Esophagus mucosa (tissue), 1 donor: ENCODE measurements at regions not wholly inside any gene's neighbourhood (a gene's known extent, or its start where the extent isn't known, plus 50 kb on each side); places are given as distances from the start of the nearest gene placed in this dataset.

Experiments used
- ATAC-seq: fragments of 200-7000 bp; cut with Tn5 transposase; one replicate; pipeline ENCODE4 v1.9.1; 2020
- donor health status: DM: yes; HTN: yes; CAD: no.

DNA sequence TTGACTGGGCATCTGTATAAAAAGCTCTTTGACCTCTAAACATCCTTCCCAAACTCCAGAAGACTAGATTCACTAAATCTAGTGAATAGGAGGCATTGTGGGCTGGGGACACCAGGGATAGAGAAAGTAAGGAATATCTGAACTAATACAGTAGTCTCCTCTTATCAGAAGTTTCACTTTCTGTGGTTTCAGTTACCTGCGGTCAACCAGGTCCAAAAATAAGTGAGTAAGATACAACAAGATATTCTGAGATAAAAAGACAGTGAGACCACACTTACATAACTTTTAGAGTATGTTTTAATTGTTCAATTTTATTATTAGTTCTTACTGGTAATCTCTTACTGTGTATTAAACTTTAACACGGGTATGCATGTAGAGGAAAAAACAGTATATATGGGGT, 376.5 kb downstream of the HNRNPD start:
- ATAC-seq = no peak

- ATAC-seq = no peak
Observed at GRCh38 chr4:81990898-81991297, 382.9 kb downstream of the HNRNPD start.

DNA sequence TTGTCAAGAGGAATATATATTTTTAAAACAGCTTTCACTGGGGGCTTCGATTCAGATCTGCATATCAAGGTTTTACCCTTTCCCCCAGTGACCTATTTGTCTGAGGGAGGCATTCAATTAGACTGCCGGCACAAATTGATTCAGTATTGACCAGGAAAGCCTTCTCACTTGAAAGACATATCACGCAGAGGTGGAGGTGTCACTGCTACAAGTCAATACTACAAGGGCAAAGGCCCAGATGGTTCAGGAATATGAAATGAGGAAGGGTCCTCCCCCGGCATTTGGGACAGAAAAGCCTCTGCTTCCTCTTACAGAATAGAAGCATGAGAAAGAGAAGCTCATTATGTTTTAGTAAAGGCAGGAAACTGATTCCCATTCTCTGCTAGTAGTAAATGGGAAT, 383.6 kb downstream of the HNRNPD start:
- ATAC-seq = no peak

DNA sequence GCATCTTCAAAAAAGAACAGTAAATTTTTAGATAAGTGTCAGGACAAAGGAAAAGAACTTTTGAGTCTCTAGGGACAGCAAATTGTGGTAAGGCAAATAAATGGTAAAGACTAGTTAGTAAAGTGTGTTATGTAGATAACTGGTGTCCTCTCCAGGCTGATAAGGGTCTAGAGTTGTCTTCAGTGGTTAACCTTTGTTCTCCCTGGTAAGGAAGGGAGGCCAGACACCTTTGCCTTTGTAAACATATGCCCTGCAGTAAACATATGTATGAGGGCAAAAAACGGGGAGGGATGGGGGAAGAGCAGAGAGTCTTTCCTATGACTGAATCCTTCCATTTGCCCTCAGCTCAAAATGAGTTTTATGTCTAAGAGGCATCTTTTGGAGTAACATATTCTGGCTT, 384.6 kb downstream of the HNRNPD start:
- ATAC-seq = no peak

DNA sequence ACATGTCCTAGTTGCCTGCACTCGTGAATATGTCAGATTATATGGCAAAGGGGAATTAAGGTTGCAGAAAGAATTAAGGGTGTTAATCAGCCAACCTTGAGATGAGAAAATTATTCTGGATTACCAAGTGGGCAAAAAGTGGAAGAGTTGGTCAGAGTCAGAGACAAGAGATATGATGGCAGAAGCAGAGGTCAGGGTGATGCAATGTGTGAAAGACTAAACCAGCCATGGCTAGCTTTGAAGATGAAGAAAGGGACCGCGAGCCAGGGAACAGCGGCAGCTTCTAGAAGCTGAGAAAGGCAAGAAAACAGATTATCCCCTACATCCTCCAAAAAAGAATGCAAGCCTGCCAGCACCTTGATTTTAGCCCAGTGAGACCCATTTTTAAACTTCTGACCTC, 385.6 kb downstream of the HNRNPD start:
- ATAC-seq = no peak

DNA sequence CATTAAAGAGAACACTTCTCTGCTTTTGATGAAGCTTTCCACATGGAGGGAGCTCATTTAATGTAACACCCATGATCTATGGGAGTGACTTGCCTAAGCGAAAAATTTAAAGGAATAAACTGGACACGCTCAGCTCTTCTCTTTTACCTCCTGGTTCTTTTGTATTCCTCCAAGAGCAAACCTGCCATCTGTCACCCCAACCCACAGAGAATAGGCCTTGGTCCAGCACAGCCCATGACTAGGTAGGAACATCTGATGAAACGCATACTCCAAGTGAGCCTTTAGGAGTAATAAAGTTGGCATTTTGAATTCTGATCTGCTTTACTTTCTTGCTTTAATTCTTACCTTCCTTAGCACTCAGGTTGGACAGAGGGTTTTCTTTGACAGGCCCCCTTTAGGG, 389.0 kb downstream of the HNRNPD start:
- ATAC-seq = no peak

DNA sequence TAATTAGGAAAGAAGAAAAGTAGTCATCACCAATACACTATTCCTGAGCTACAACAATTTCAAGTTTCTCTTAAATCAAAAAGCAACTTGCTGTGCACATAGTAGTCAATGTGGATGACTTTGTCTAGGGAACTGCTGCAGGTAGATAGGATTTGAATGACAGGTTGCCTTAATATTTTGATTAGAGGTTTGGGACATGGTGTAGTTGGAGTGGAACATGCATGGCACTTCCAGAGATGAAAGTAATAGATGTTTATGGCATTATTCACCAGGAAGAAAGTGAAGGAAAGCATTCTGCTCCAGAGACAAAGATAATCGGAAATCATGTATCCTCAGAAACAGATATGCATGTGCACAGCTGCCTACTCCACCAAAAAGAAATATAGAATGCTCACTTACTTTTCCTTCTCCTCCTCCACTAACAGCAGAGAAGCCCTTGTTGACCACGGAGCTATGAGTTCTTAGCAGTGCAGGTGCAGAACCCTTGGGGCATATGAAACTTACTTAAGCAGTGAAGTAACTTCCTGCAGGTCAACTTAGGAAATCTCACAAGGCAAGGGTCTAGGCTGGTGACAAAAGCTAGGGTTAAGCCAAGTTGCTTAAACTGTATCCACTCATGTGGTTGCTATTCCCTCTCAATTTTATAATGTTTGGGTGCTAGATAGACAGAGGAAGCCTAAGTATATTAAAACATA, 390.8 kb downstream of the HNRNPD start:
- ATAC-seq = no peak

GRCh38 chr4:81981218-81981617, 392.6 kb downstream of the HNRNPD start:
- no peak for ATAC-seq

- no peak for ATAC-seq
Observed at GRCh38 chr4:81974523-81974922, 399.3 kb downstream of the HNRNPD start.

DNA sequence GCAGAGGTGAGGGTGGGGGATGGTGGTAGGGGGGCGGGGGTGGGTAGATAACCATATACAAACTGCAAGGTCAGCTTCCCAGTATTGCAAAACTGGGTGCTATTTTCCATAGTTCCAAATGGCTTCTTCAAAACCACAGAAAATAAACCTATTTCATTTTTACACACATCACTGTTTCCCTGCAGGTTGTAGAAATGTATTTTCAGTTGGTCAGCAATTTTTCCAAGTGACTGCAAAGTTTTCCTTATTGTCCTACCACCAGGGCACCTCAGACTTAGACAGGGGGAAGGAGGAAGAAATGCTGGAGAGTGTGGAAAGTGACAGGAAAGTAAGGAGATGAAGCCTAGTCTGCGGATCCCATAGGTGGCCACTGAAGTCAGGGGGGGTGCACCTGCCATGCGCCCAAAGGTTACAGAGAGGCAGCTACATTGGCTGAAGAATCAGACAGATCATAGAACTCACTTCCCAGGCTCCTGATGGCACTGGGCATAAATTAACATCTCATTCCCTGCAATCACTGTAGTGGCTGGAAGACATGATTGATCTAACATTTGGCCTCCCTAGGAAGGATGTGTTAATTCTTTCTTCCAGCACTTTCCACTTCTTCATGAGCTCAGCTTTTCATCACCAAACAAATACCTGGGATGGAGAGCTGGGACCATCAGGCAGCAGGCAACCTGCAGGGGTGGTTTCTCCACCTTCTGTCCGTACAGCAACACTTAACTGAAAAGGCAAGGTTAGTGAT, 402.0 kb downstream of the HNRNPD start:
- no peak for ATAC-seq

DNA sequence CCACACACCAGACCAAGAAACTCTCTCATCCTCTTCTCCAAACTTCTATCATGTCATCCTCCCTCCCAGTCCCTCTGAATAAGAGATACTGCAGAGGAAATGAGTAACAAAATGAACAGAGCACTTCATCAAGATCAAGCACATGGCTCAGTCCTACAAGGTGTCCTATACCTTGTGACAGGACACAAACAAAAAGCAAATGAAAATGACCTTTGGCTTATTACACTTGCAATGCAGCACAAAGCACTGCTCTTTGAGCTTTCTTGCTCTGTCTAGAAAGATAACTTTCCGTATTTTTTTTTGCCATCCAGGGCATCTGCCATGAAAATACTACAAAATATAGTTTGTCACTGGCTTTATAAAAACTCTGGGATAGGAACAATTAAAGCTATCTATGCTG, 402.7 kb downstream of the HNRNPD start:
- no peak for ATAC-seq

DNA sequence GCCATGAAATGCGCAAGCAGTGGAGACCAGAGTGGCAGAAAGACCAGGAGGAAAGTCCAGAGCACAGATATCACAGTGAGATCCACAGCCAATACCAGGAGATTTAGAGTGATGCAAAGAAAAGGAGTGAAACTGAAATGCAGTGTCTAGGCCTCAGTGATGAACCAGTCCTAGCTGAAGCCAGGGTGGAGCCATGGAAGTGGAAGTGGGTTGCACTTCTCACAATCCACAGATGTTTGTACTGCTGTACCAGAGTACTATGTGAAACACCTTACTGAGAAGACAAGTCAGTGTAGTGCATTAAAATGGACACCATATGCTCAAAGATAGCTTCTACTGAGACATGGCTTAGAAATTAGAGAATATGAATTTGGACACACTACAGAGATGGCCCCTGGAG, 403.3 kb downstream of the HNRNPD start:
- no peak for ATAC-seq

GRCh38 chr4:81966676-81967075, 407.1 kb downstream of the HNRNPD start:
- no peak for ATAC-seq

DNA sequence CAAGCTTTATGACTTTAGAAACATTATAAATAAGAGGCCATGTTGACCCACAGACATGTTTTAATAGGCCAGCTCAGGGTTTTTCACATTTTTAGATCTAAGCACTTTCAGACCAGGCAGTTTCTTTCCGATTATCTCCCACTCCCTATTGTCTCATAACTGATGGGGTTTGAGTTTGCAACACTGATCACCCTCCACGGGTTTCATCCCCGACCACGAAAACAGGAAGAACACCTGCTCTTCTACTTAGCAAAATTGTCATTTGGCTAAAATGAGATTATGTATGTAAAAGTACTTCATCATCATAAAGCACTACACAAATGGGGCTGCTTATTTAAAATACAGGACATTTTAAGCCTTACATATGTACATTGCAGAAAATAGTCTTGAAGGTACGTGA, 407.9 kb downstream of the HNRNPD start:
- no peak for ATAC-seq

DNA sequence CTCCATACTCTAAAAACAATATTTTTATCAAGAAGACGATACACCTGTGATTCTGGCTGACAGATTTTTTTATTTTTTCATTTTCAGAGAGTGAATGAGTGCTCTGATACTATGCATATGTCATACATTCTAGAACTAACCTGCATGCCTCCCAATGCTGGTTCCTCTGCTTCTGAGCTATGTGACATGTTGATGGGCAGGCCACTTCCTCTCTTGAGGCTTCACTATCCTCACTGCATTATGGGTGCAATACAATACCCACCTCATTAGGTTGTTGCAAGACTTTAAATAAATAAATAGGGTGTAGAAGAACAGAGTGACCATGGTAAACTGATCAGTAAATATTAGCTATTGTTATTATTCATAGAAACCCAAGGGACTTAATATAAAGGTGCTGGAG, 408.3 kb downstream of the HNRNPD start:
- no peak for ATAC-seq

- no peak for ATAC-seq
Observed at GRCh38 chr4:81963763-81964020, 410.1 kb downstream of the HNRNPD start.

GRCh38 chr4:81963015-81963762, 410.6 kb downstream of the HNRNPD start:
- no peak for ATAC-seq

DNA sequence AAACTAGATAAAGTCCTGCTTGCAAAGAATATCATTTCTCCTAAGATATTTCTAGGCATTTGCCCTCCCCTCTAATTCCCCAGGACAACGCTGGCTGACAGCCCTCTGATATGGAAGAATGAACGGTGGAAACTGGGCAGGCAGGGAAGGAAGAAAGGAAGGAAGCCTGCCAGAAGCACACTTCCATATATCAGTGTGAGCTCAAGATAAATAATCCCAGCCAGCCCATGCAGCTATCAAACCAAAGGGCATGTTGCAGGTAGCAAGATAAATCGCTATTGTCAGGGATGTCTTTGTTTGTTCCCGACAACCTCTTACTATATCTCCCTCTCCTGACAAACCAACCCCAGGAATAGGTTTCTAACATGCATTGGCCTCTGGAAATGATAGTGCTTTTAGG, 412.8 kb downstream of the HNRNPD start:
- ATAC-seq = no peak

DNA sequence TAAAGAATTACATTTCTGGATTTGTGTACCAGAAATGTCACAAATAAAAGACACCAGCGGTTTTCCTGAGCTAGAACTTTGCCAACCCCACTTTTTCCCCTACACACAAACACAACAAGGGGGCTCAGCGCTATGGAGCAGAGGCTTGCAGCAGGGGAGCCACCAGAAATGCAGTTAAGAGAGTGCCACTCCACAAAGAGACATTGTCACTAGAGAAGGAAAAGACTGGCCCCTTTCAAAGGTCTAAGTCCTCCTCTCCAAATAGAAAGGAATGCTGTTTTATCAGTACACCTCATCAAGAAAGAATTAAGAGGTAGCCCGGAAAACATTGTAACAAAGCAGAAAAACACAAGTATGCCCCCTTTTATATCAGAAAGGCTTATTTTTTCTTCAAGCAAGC, 419.5 kb downstream of the HNRNPD start:
- no peak for ATAC-seq

GRCh38 chr4:81951891-81952455, 421.8 kb downstream of the HNRNPD start:
- ATAC-seq = no peak

DNA sequence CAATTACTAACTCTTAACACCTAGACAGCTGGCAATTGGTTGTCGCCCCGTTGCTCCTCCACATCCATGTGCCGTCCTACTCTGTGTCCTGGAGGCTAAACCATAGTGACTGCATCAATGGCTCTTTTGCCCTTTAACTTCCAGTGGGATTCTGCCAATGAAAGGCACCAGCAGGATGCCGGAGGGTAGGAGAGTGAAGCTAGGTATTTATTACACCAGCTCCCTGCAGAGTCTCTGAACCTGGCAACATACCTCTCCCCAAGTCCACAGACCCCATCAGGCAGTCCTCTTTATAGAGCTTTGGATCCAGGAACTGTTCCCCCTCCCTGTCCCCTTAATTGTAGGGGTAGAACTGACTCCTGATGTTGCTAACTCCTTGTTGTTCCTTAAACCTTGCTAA, 426.8 kb downstream of the HNRNPD start:
- no peak for ATAC-seq

- ATAC-seq = no peak
Observed at GRCh38 chr4:81930506-81931238, 443.1 kb downstream of the HNRNPD start.

DNA sequence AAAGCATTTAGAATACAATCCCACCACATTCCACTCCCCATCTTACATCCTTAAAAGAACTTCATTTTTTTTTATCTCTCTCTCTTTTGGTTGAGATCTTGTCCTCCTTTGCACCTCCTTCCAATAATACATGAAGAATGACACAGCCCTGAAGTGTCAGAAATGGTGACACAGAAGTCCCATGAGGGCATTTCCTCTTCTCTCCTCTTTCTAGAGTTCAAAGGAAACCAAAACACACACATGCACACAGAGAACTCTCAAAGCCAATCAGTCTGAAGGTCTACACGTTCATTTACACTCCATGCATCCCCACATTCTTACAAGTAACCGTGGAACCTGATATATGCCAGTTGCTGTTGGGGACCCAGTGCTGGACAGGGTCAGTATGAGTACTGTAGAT, 450.7 kb downstream of the HNRNPD start:
- no peak for ATAC-seq
